ENCODE measurements at regions not wholly inside any gene's neighbourhood (a gene's known extent, or its start where the extent isn't known, plus 50 kb on each side); places are given as distances from the start of the nearest gene placed in this dataset.

- DNase-seq, result peak in 31 of 56 donors; percentile 2 to 69 (median 24)
These were observed 143.2 kb downstream of the MIS18A start for GRCh38 chr21:32135401-32136363.

GRCh38 chr21:32134441-32135130 lies 144.3 kb downstream of the MIS18A start:
- DNase-seq, result no peak

- DNase-seq, result no peak
These were observed 146.0 kb downstream of the MIS18A start for GRCh38 chr21:32132881-32133280.

GRCh38 chr21:32132409-32132808 lies 146.4 kb downstream of the MIS18A start:
- no peak for DNase-seq

- no peak for DNase-seq
These were observed 146.9 kb downstream of the MIS18A start for GRCh38 chr21:32131960-32132359.

GRCh38 chr21:32131164-32131563 lies 147.7 kb downstream of the MIS18A start:
- DNase-seq, result no peak

GRCh38 chr21:32130031-32130891 lies 148.6 kb downstream of the MIS18A start:
- no peak for DNase-seq

GRCh38 chr21:32127081-32127480 lies 151.8 kb downstream of the MIS18A start:
- no peak for DNase-seq

GRCh38 chr21:32122082-32122481 lies 156.8 kb downstream of the MIS18A start:
- DNase-seq, result no peak

GRCh38 chr21:32120230-32120629 lies 158.6 kb downstream of the MIS18A start:
- peak in 1 of 56 donors; percentile 15 for DNase-seq

GRCh38 chr21:32119811-32120210 lies 159.0 kb downstream of the MIS18A start:
- DNase-seq, result no peak

- no peak for DNase-seq
These were observed 159.5 kb downstream of the MIS18A start for GRCh38 chr21:32119389-32119788.

- DNase-seq, result no peak
These were observed 164.3 kb downstream of the MIS18A start for GRCh38 chr21:32114419-32115035.

- DNase-seq, result no peak
These were observed 165.4 kb downstream of the MIS18A start for GRCh38 chr21:32113486-32113885.

GRCh38 chr21:32112195-32112594 lies 166.7 kb downstream of the MIS18A start:
- no peak for DNase-seq

GRCh38 chr21:32108566-32108965 lies 170.3 kb downstream of the MIS18A start:
- no peak for DNase-seq

- no peak for DNase-seq
These were observed 175.5 kb downstream of the MIS18A start for GRCh38 chr21:32103361-32103760.

GRCh38 chr21:32102426-32102825 lies 176.4 kb downstream of the MIS18A start:
- DNase-seq, result no peak

GRCh38 chr21:32101277-32101676 lies 177.6 kb downstream of the MIS18A start:
- peak in 1 of 56 donors; percentile 15 for DNase-seq

GRCh38 chr21:32100423-32100822 lies 178.4 kb downstream of the MIS18A start:
- DNase-seq, result no peak

- no peak for DNase-seq
These were observed 178.9 kb downstream of the MIS18A start for GRCh38 chr21:32099812-32100416.

Data from amygdala (tissue), 56 donors.